Dendritic cell treated with granulocyte-macrophage colony-stimulating factor and Interleukin-4, amounts not matched to agents 40 ng/mL and 50 ng/mL, for 4 days (primary cell): ENCODE measurements at regions not wholly inside any gene's neighbourhood (a gene's known extent, or its start where the extent isn't known, plus 50 kb on each side); places are given as distances from the start of the nearest gene placed in this dataset.

Source experiments
- H3K27ac Mint-ChIP-seq: one replicate; pipeline ENCODE4 v1.8.0; 2022; ENCODE audit warnings: mild to moderate bottlenecking, mixed read lengths
- H3K27me3 Mint-ChIP-seq: one replicate; pipeline ENCODE4 v1.8.0; 2022; ENCODE audit warnings: mild to moderate bottlenecking, mixed read lengths
- H3K36me3 Mint-ChIP-seq: one replicate; pipeline ENCODE4 v1.8.0; 2022; ENCODE audit warnings: low read depth, mixed read lengths
- H3K4me1 Mint-ChIP-seq: one replicate; pipeline ENCODE4 v1.8.0; 2022; ENCODE audit warnings: low read depth, mixed read lengths
- H3K4me3 Mint-ChIP-seq: one replicate; pipeline ENCODE4 v1.8.0; 2022; ENCODE audit warnings: mild to moderate bottlenecking, moderate library complexity, mixed read lengths
- H3K9me3 Mint-ChIP-seq: one replicate; pipeline ENCODE4 v1.8.0; 2022; ENCODE audit warnings: mixed read lengths
- intact Hi-C: fragments of 100-400 bp; cut with micrococcal nuclease; formaldehyde crosslinking; loops from one replicate; pipeline ENCODE4 v1.15.0; 2022

- intact Hi-C loops: no loop called here
- Mint-ChIP-seq H3K27me3 (peaks cover 4% of the 10 kb centered on the region), H3K9me3 (no peaks in the 10 kb centered on the region), H3K27ac (no peak overlapping the region), H3K4me3 (no peak overlapping the region), H3K4me1 (peaks cover 21% of the 10 kb centered on the region), H3K36me3 (no peaks in the 10 kb centered on the region)
Measured at GRCh38 chr1:209391792-209392191, 191.7 kb upstream of the CAMK1G start.

GRCh38 chr1:209395169-209395568 is 188.3 kb upstream of the CAMK1G start:
- Mint-ChIP-seq H3K9me3 (no peaks in the 10 kb centered on the region), H3K27ac (no peak overlapping the region), H3K4me1 (peaks cover 34% of the 10 kb centered on the region), H3K27me3 (peaks cover 8% of the 10 kb centered on the region), H3K36me3 (no peaks in the 10 kb centered on the region), H3K4me3 (no peak overlapping the region)
- intact Hi-C loops: no loop called here

- Mint-ChIP-seq H3K27ac (no peak overlapping the region), H3K27me3 (peaks cover 8% of the 10 kb centered on the region), H3K4me3 (no peak overlapping the region), H3K36me3 (no peaks in the 10 kb centered on the region), H3K9me3 (no peaks in the 10 kb centered on the region), H3K4me1 (peaks cover 34% of the 10 kb centered on the region)
- intact Hi-C loops: no loop called here
Measured at GRCh38 chr1:209397371-209397770, 186.1 kb upstream of the CAMK1G start.

- intact Hi-C loops: no loop called here
- peaks cover 8% of the 10 kb centered on the region for H3K27me3 Mint-ChIP-seq
- H3K9me3 Mint-ChIP-seq: no peaks in the 10 kb centered on the region
- H3K36me3 Mint-ChIP-seq: no peaks in the 10 kb centered on the region
- no peak overlapping the region for H3K4me3 Mint-ChIP-seq
- peak overlapping the region; percentile 44 for H3K27ac Mint-ChIP-seq
- H3K4me1 Mint-ChIP-seq: peaks cover 34% of the 10 kb centered on the region
Measured at GRCh38 chr1:209397910-209398309, 185.6 kb upstream of the CAMK1G start.

GRCh38 chr1:209398313-209398991 is 185.1 kb upstream of the CAMK1G start:
- Mint-ChIP-seq H3K4me1 (peaks cover 34% of the 10 kb centered on the region), H3K9me3 (no peaks in the 10 kb centered on the region), H3K4me3 (no peak overlapping the region), H3K36me3 (no peaks in the 10 kb centered on the region), H3K27ac (peak overlapping the region; percentile 44), H3K27me3 (peaks cover 8% of the 10 kb centered on the region)
- intact Hi-C loops: no loop called here

GRCh38 chr1:209399800-209400199 is 183.7 kb upstream of the CAMK1G start:
- Mint-ChIP-seq H3K36me3 (no peaks in the 10 kb centered on the region), H3K9me3 (no peaks in the 10 kb centered on the region), H3K27ac (no peak overlapping the region), H3K27me3 (peaks cover 11% of the 10 kb centered on the region), H3K4me1 (peaks cover 38% of the 10 kb centered on the region), H3K4me3 (no peak overlapping the region)
- intact Hi-C loops: no loop called here

GRCh38 chr1:209400351-209401220 is 182.9 kb upstream of the CAMK1G start:
- intact Hi-C loops: no loop called here
- Mint-ChIP-seq H3K36me3 (no peaks in the 10 kb centered on the region), H3K4me1 (peaks cover 36% of the 10 kb centered on the region), H3K27ac (no peak overlapping the region), H3K27me3 (peaks cover 10% of the 10 kb centered on the region), H3K9me3 (no peaks in the 10 kb centered on the region), H3K4me3 (no peak overlapping the region)

GRCh38 chr1:209402697-209403096 is 180.8 kb upstream of the CAMK1G start:
- H3K36me3 Mint-ChIP-seq: no peaks in the 10 kb centered on the region
- H3K27ac Mint-ChIP-seq: no peak overlapping the region
- peaks cover 9% of the 10 kb centered on the region for H3K27me3 Mint-ChIP-seq
- H3K4me1 Mint-ChIP-seq: peaks cover 25% of the 10 kb centered on the region
- H3K4me3 Mint-ChIP-seq: no peak overlapping the region
- intact Hi-C loops: no loop called here
- no peaks in the 10 kb centered on the region for H3K9me3 Mint-ChIP-seq

- Mint-ChIP-seq H3K9me3 (no peaks in the 10 kb centered on the region), H3K27me3 (peaks cover 5% of the 10 kb centered on the region), H3K36me3 (no peaks in the 10 kb centered on the region), H3K4me1 (peaks cover 19% of the 10 kb centered on the region), H3K27ac (no peak overlapping the region), H3K4me3 (no peak overlapping the region)
- intact Hi-C loops: no loop called here
Measured at GRCh38 chr1:209403921-209404320, 179.6 kb upstream of the CAMK1G start.

- Mint-ChIP-seq H3K27ac (no peak overlapping the region), H3K27me3 (peaks cover 5% of the 10 kb centered on the region), H3K9me3 (no peaks in the 10 kb centered on the region), H3K36me3 (no peaks in the 10 kb centered on the region), H3K4me3 (no peak overlapping the region), H3K4me1 (peaks cover 20% of the 10 kb centered on the region)
- intact Hi-C loops: no loop called here
Measured at GRCh38 chr1:209404577-209404976, 178.9 kb upstream of the CAMK1G start.

GRCh38 chr1:209405183-209405814 is 178.2 kb upstream of the CAMK1G start:
- H3K27me3 Mint-ChIP-seq: peaks cover 5% of the 10 kb centered on the region
- H3K27ac Mint-ChIP-seq: no peak overlapping the region
- intact Hi-C loops: no loop called here
- H3K4me1 Mint-ChIP-seq: peaks cover 24% of the 10 kb centered on the region
- no peak overlapping the region for H3K4me3 Mint-ChIP-seq
- no peaks in the 10 kb centered on the region for H3K36me3 Mint-ChIP-seq
- H3K9me3 Mint-ChIP-seq: no peaks in the 10 kb centered on the region

GRCh38 chr1:209406168-209406567 is 177.3 kb upstream of the CAMK1G start:
- intact Hi-C loops: no loop called here
- Mint-ChIP-seq H3K9me3 (no peaks in the 10 kb centered on the region), H3K4me1 (peaks cover 25% of the 10 kb centered on the region), H3K27me3 (peaks cover 5% of the 10 kb centered on the region), H3K4me3 (no peak overlapping the region), H3K36me3 (no peaks in the 10 kb centered on the region), H3K27ac (no peak overlapping the region)

GRCh38 chr1:209406595-209406994 is 176.9 kb upstream of the CAMK1G start:
- peaks cover 5% of the 10 kb centered on the region for H3K27me3 Mint-ChIP-seq
- H3K4me1 Mint-ChIP-seq: peaks cover 30% of the 10 kb centered on the region
- no peak overlapping the region for H3K27ac Mint-ChIP-seq
- intact Hi-C loops: no loop called here
- no peaks in the 10 kb centered on the region for H3K9me3 Mint-ChIP-seq
- no peak overlapping the region for H3K4me3 Mint-ChIP-seq
- H3K36me3 Mint-ChIP-seq: no peaks in the 10 kb centered on the region

GRCh38 chr1:209409780-209410179 is 173.7 kb upstream of the CAMK1G start:
- Mint-ChIP-seq H3K27ac (no peak overlapping the region), H3K4me3 (no peak overlapping the region), H3K9me3 (no peaks in the 10 kb centered on the region), H3K36me3 (no peaks in the 10 kb centered on the region), H3K27me3 (peaks cover 12% of the 10 kb centered on the region), H3K4me1 (peaks cover 53% of the 10 kb centered on the region)
- intact Hi-C loops: loop anchor here (2.0 kb wide), 1 partner anchor 323 kb away; no protein-coding TSS in a partner anchor
